Astrocyte of the cerebellum (primary cell): ENCODE measurements at regions not wholly inside any gene's neighbourhood (a gene's known extent, or its start where the extent isn't known, plus 50 kb on each side); places are given as distances from the start of the nearest gene placed in this dataset.

Source experiments
- DNase-seq: peaks from one replicate; pipeline ENCODE4 v3.0.0-alpha.2; 2011; ENCODE audit warnings: low read depth
- H3K4me3 ChIP-seq: 2 replicates; pipeline ENCODE4 v1.5.1; 2011; ENCODE audit warnings: mild to moderate bottlenecking, low read depth, low read length, moderate library complexity
- CTCF ChIP-seq: IDR thresholded peaks from 2 replicates; pipeline ENCODE4 v1.5.1; 2012; ENCODE audit warnings: low read length, low read depth, moderate library complexity, mild to moderate bottlenecking; ENCODE audit errors: missing control alignments
- in situ Hi-C: cut with HindIII; loops from 2 replicates; pipeline ENCODE4 v1.10.0; 2017; ENCODE audit warnings: low sequenced_read_pairs

DNA sequence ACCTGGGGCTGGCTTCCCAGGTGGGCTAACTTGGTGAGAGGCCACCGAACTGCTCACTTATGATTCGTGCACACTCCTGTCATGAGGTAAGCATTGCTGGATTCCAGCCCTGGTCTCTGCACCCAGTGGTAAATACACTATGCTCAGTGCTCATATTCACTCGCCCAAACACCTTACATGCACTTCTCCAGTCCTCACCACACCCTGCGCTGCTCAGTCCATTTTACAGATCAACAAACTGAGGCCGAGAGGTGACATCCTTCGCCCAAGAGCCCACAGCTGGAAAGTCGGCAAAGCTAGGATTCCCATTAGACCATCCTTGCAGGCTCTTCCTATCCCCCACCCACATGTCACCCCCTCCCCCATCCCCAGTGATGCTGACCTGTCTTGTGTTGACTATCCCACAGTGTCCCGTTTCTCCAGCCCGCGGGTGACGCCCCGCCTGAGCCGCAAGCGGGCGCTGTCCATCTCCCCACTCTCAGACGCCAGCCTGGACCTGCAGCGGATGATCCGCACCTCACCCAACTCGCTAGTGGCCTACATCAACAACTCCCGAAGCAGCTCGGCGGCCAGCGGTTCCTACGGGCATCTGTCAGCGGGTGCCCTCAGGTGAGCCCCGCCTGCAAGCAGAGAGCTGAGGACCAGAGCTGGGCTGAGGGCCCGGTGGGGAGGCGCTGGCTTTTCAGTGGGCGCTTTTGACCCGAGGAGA is 232.8 kb downstream of the GLI2 start:
- no peak overlapping the region for H3K4me3 ChIP-seq
- no peak for DNase-seq
- TF ChIP-seq CTCF, result no peak
- in situ Hi-C loops, result no loop called here

GRCh38 chr2:120969613-120970355 is 234.1 kb downstream of the GLI2 start:
- TF ChIP-seq CTCF, result no peak

DNA sequence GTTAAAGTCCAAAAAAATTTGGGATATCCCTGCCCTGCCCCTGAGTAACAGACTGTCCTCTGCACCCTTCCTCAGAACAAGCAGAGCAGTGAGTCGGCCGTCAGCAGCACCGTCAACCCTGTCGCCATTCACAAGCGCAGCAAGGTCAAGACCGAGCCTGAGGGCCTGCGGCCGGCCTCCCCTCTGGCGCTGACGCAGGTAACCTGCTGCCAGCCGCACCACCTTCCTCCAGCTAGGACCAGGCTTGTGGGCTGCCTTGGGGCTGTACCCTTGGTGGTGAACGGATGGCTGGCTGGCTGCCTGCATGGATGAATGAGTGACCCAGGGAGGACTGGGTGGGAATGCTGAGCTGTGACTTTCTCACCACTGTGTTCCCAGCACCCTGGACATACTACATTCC is 236.2 kb downstream of the GLI2 start:
- no peak for TF ChIP-seq CTCF
- DNase-seq, result no peak
- no peak overlapping the region for H3K4me3 ChIP-seq
- in situ Hi-C loops, result no loop called here

More at GRCh38 chr2:120969613-120970355, 234.1 kb downstream of the GLI2 start:
- H3K4me3 ChIP-seq, result no peak overlapping the region
- DNase-seq, result no peak
- in situ Hi-C loops, result no loop called here

DNA sequence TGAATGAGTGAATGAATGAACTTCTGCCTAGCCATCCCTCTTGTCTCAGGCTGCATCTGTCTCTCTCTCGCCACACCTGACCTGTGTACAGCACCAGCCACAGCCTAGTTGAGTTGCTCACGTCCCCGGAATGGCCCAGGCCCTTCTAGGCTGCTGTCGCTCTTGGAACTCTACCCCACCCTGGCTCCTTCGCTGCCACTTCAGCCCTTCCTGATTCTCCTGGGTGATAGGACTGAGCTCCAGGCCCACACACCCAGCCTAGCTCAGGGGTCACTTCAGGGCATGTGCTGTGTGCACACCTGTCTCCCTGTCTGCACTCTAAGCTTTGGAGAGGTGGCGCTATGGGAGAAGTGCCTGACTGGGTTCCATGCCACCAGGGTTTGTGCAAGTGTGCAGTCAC is 236.6 kb downstream of the GLI2 start:
- in situ Hi-C loops, result no loop called here
- TF ChIP-seq CTCF, result no peak
- no peak for DNase-seq
- no peak overlapping the region for H3K4me3 ChIP-seq

GRCh38 chr2:120973196-120973595 is 237.5 kb downstream of the GLI2 start:
- no peak for TF ChIP-seq CTCF
- DNase-seq, result no peak
- in situ Hi-C loops, result no loop called here
- no peak overlapping the region for H3K4me3 ChIP-seq

DNA sequence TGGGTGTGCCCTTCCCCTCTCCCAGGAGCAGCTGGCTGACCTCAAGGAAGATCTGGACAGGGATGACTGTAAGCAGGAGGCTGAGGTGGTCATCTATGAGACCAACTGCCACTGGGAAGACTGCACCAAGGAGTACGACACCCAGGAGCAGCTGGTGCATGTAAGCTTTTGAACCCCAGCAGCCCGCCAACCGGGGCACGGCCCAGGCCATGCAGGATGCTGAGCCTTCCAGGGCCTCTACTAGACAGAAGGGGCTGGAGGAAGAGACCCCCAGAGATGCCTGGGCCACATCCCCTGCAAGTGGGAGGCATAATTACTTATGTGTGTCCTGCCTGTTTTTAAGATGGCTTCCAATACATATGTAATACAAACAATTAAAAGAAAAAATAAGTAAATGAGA is 239.3 kb downstream of the GLI2 start:
- in situ Hi-C loops, result no loop called here
- TF ChIP-seq CTCF, result no peak
- H3K4me3 ChIP-seq, result no peak overlapping the region
- no peak for DNase-seq
